Chondrocyte (in vitro differentiated cells): ENCODE measurements at regions not wholly inside any gene's neighbourhood (a gene's known extent, or its start where the extent isn't known, plus 50 kb on each side); places are given as distances from the start of the nearest gene placed in this dataset.
"Not testable (repeated sequence)": the region's sequence is repeated elsewhere in the genome, so short reads cannot be mapped to it uniquely, and the experiment has no call there.

ENCODE experiments used
- DNase-seq: peaks from one replicate; pipeline ENCODE4 v3.0.0; 2021; ENCODE audit warnings: mixed read lengths, low spot score
- H3K27ac Mint-ChIP-seq: one replicate; pipeline ENCODE4 v1.8.0; 2021; ENCODE audit warnings: mild to moderate bottlenecking, moderate library complexity, mixed read lengths; ENCODE audit not compliant: unreplicated experiment
- H3K27me3 Mint-ChIP-seq: 2 replicates; pipeline ENCODE4 v1.8.0; 2021; ENCODE audit warnings: low read depth, mixed read lengths
- H3K36me3 Mint-ChIP-seq: 2 replicates; pipeline ENCODE4 v1.8.0; 2021; ENCODE audit warnings: low read depth, mixed read lengths
- H3K4me1 Mint-ChIP-seq: 2 replicates; pipeline ENCODE4 v1.8.0; 2021; ENCODE audit warnings: low read depth, mild to moderate bottlenecking, mixed read lengths
- H3K4me3 Mint-ChIP-seq: one replicate; pipeline ENCODE4 v1.8.0; 2021; ENCODE audit warnings: mild to moderate bottlenecking, moderate library complexity, mixed read lengths; ENCODE audit not compliant: unreplicated experiment
- H3K9me3 Mint-ChIP-seq: 2 replicates; pipeline ENCODE4 v1.8.0; 2021; ENCODE audit warnings: low read depth, mixed read lengths
- CTCF ChIP-seq: fragments of 200-600 bp; sonication (generic); IDR thresholded peaks from 2 replicates; pipeline ENCODE4 v1.5.0; 2021; ENCODE audit warnings: antibody characterized with exemption, mild to moderate bottlenecking, moderate library complexity

- H3K4me3 Mint-ChIP-seq, result no peak overlapping the region
Measured at GRCh38 chr21:15466329-15466728, 263.5 kb upstream of the USP25 start.

GRCh38 chr21:15468368-15468767 is 261.4 kb upstream of the USP25 start:
- Mint-ChIP-seq H3K4me1 (no peaks in the 10 kb centered on the region), H3K27ac (no peak overlapping the region), H3K9me3 (no peaks in the 10 kb centered on the region), H3K4me3 (no peak overlapping the region), H3K27me3 (no peaks in the 10 kb centered on the region), H3K36me3 (no peaks in the 10 kb centered on the region)
- no peak for TF ChIP-seq CTCF
- no peak for DNase-seq

More at GRCh38 chr21:15466329-15466728, 263.5 kb upstream of the USP25 start:
- no peak for TF ChIP-seq CTCF
- Mint-ChIP-seq H3K27me3 (no peaks in the 10 kb centered on the region), H3K9me3 (no peaks in the 10 kb centered on the region), H3K4me1 (no peaks in the 10 kb centered on the region), H3K36me3 (no peaks in the 10 kb centered on the region), H3K27ac (no peak overlapping the region)
- DNase-seq, result no peak

GRCh38 chr21:15472108-15473040 is 257.4 kb upstream of the USP25 start:
- no peaks in the 10 kb centered on the region for H3K27me3 Mint-ChIP-seq
- no peaks in the 10 kb centered on the region for H3K9me3 Mint-ChIP-seq
- H3K4me3 Mint-ChIP-seq, result no peak overlapping the region
- no peak overlapping the region for H3K27ac Mint-ChIP-seq
- no peaks in the 10 kb centered on the region for H3K36me3 Mint-ChIP-seq
- DNase-seq, result no peak
- no peak for TF ChIP-seq CTCF
- H3K4me1 Mint-ChIP-seq, result no peaks in the 10 kb centered on the region

GRCh38 chr21:15477773-15478172 is 252.0 kb upstream of the USP25 start:
- H3K9me3 Mint-ChIP-seq, H3K27me3 Mint-ChIP-seq, DNase-seq, H3K4me3 Mint-ChIP-seq, H3K4me1 Mint-ChIP-seq, H3K36me3 Mint-ChIP-seq, H3K27ac Mint-ChIP-seq: not testable (repeated sequence)

- Mint-ChIP-seq H3K4me1 (no peaks in the 10 kb centered on the region), H3K27me3 (no peaks in the 10 kb centered on the region), H3K9me3 (no peaks in the 10 kb centered on the region), H3K27ac (no peak overlapping the region), H3K4me3 (no peak overlapping the region), H3K36me3 (no peaks in the 10 kb centered on the region)
- no peak for TF ChIP-seq CTCF
- DNase-seq, result no peak
Measured at GRCh38 chr21:15480160-15480559, 249.6 kb upstream of the USP25 start.
